HFFc6 (cell line): ENCODE measurements at regions not wholly inside any gene's neighbourhood (a gene's known extent, or its start where the extent isn't known, plus 50 kb on each side); places are given as distances from the start of the nearest gene placed in this dataset.
"Not testable (repeated sequence)": the region's sequence is repeated elsewhere in the genome, so short reads cannot be mapped to it uniquely, and the experiment has no call there.

Experiments used
- DNase-seq: peaks from one replicate; pipeline ENCODE4 v3.0.0-alpha.2; 2018
- H3K27ac Mint-ChIP-seq: 2 replicates; pipeline ENCODE4 v1.8.0; 2020; ENCODE audit warnings: mild to moderate bottlenecking, mixed read lengths
- H3K27me3 Mint-ChIP-seq: 2 replicates; pipeline ENCODE4 v1.8.0; 2021; ENCODE audit warnings: mild to moderate bottlenecking, moderate library complexity, mixed read lengths; ENCODE audit not compliant: insufficient read depth
- H3K36me3 Mint-ChIP-seq: 2 replicates; pipeline ENCODE4 v1.8.0; 2021; ENCODE audit warnings: low read depth, mixed read lengths
- H3K4me1 Mint-ChIP-seq: 2 replicates; pipeline ENCODE4 v1.8.0; 2020; ENCODE audit warnings: low read depth, mixed read lengths
- H3K4me3 Mint-ChIP-seq: 2 replicates; pipeline ENCODE4 v1.8.0; 2020; ENCODE audit warnings: mild to moderate bottlenecking, moderate library complexity, mixed read lengths
- H3K9me3 Mint-ChIP-seq: 2 replicates; pipeline ENCODE4 v1.8.0; 2020; ENCODE audit warnings: mild to moderate bottlenecking, mixed read lengths
- CTCF ChIP-seq: fragments of 200-600 bp; sonication (generic); IDR thresholded peaks from 2 replicates; pipeline ENCODE4 v1.5.0; 2021; ENCODE audit warnings: antibody characterized with exemption, mild to moderate bottlenecking

- TF ChIP-seq CTCF = no peak
- DNase-seq = no peak
- no peaks in the 10 kb centered on the region for H3K4me1 Mint-ChIP-seq
- no peak overlapping the region for H3K4me3 Mint-ChIP-seq
- H3K27ac Mint-ChIP-seq = no peak overlapping the region
- H3K9me3 Mint-ChIP-seq = peaks cover 38% of the 10 kb centered on the region
- no peaks in the 10 kb centered on the region for H3K36me3 Mint-ChIP-seq
- no peaks in the 10 kb centered on the region for H3K27me3 Mint-ChIP-seq
These were observed 350.3 kb upstream of the POT1 start for GRCh38 chr7:125279961-125280360.

- Mint-ChIP-seq H3K36me3 (no peaks in the 10 kb centered on the region), H3K27ac (no peak overlapping the region), H3K4me1 (no peaks in the 10 kb centered on the region), H3K27me3 (no peaks in the 10 kb centered on the region), H3K9me3 (peaks cover 50% of the 10 kb centered on the region), H3K4me3 (no peak overlapping the region)
- no peak for TF ChIP-seq CTCF
- no peak for DNase-seq
These were observed 348.7 kb upstream of the POT1 start for GRCh38 chr7:125278318-125278717.

GRCh38 chr7:125274742-125275141, 345.1 kb upstream of the POT1 start:
- not testable (repeated sequence) for H3K4me1 Mint-ChIP-seq, DNase-seq

GRCh38 chr7:125264174-125264856, 334.7 kb upstream of the POT1 start:
- not testable (repeated sequence) for H3K27me3 Mint-ChIP-seq, DNase-seq, H3K36me3 Mint-ChIP-seq, H3K4me1 Mint-ChIP-seq, H3K4me3 Mint-ChIP-seq, H3K27ac Mint-ChIP-seq
- H3K9me3 Mint-ChIP-seq = peaks cover 42% of the 10 kb centered on the region

More at GRCh38 chr7:125274742-125275141, 345.1 kb upstream of the POT1 start:
- not testable (repeated sequence) for H3K27ac Mint-ChIP-seq, H3K36me3 Mint-ChIP-seq, H3K4me3 Mint-ChIP-seq, H3K27me3 Mint-ChIP-seq
- peaks cover 56% of the 10 kb centered on the region for H3K9me3 Mint-ChIP-seq

- H3K4me1 Mint-ChIP-seq, DNase-seq, H3K4me3 Mint-ChIP-seq, H3K36me3 Mint-ChIP-seq, H3K27me3 Mint-ChIP-seq, H3K27ac Mint-ChIP-seq: not testable (repeated sequence)
- H3K9me3 Mint-ChIP-seq = peaks cover 35% of the 10 kb centered on the region
These were observed 329.3 kb upstream of the POT1 start for GRCh38 chr7:125258876-125259417.

GRCh38 chr7:125257617-125258016, 328.0 kb upstream of the POT1 start:
- Mint-ChIP-seq H3K4me3 (no peak overlapping the region), H3K9me3 (peaks cover 35% of the 10 kb centered on the region), H3K4me1 (no peaks in the 10 kb centered on the region), H3K36me3 (no peaks in the 10 kb centered on the region; the same call in 1 of the 2 replicates), H3K27me3 (no peaks in the 10 kb centered on the region), H3K27ac (no peak overlapping the region)
- no peak for TF ChIP-seq CTCF
- DNase-seq = no peak

GRCh38 chr7:125256446-125256845, 326.8 kb upstream of the POT1 start:
- Mint-ChIP-seq H3K27ac (no peak overlapping the region), H3K4me3 (no peak overlapping the region), H3K9me3 (peaks cover 43% of the 10 kb centered on the region), H3K27me3 (no peaks in the 10 kb centered on the region), H3K36me3 (no peaks in the 10 kb centered on the region; the same call in 1 of the 2 replicates), H3K4me1 (no peaks in the 10 kb centered on the region)
- TF ChIP-seq CTCF = no peak
- no peak for DNase-seq
